Liver (tissue), 3 donors: ENCODE measurements at regions not wholly inside any gene's neighbourhood (a gene's known extent, or its start where the extent isn't known, plus 50 kb on each side); places are given as distances from the start of the nearest gene placed in this dataset.

Experiments
- FOXA1 ChIP-seq: IDR thresholded peaks from 2 replicates; pipeline ENCODE4 v1.6.1; 2016; ENCODE audit warnings: antibody characterized with exemption
- GABPA ChIP-seq, 2 donors: IDR thresholded peaks in 1 of 2; conservative IDR thresholded peaks in 1 of 2; 2 replicates each; pipeline ENCODE4 v1.6.1; 2016; ENCODE audit warnings: antibody characterized with exemption in 2 of 2, mild to moderate bottlenecking in 1 of 2, moderate library complexity in 1 of 2
- HNF4A ChIP-seq, 2 donors: conservative IDR thresholded peaks; 2 replicates each; pipeline ENCODE4 v1.6.1; 2016; ENCODE audit warnings: antibody characterized with exemption in 2 of 2, mild to moderate bottlenecking in 2 of 2
- HNF4G ChIP-seq: IDR thresholded peaks from 2 replicates; pipeline ENCODE4 v1.6.1; 2016; ENCODE audit warnings: antibody characterized with exemption
- JUND ChIP-seq, 2 donors: IDR thresholded peaks; 2 replicates each; pipeline ENCODE4 v1.6.1; 2016; ENCODE audit warnings: antibody characterized with exemption in 2 of 2
- NR2F2 ChIP-seq: IDR thresholded peaks from 2 replicates; pipeline ENCODE4 v1.6.1; 2016; ENCODE audit warnings: antibody characterized with exemption
- RAD21 ChIP-seq, 2 donors: IDR thresholded peaks; 2 replicates each; pipeline ENCODE4 v1.6.1; 2016; ENCODE audit warnings: antibody characterized with exemption in 2 of 2, mild to moderate bottlenecking in 2 of 2
- YY1 ChIP-seq: IDR thresholded peaks from 2 replicates; pipeline ENCODE4 v1.6.1; 2016; ENCODE audit warnings: antibody characterized with exemption, mild to moderate bottlenecking
- TF ChIP-seq, protein P1 (sequence below): fragments of 150-350 bp; IDR thresholded peaks from 2 replicates; pipeline ENCODE4 v1.5.1; 2017; ENCODE audit warnings: improper control_type of control experiment, low read depth, low read length; ENCODE audit not compliant: missing input control
- TF ChIP-seq, protein P2 (sequence below): IDR thresholded peaks from 2 replicates; pipeline ENCODE4 v1.6.1; 2016; ENCODE audit warnings: antibody characterized with exemption, mild to moderate bottlenecking
- TF ChIP-seq, protein P3 (sequence below): IDR thresholded peaks from 2 replicates; pipeline ENCODE4 v1.6.1; 2016; ENCODE audit warnings: antibody characterized with exemption
- TF ChIP-seq, protein P4 (sequence below): IDR thresholded peaks from 2 replicates; pipeline ENCODE4 v1.6.1; 2016; ENCODE audit warnings: antibody characterized with exemption
- TF ChIP-seq, protein P5 (sequence below): IDR thresholded peaks from 2 replicates; pipeline ENCODE4 v1.6.1; 2016; ENCODE audit warnings: antibody characterized with exemption
- donor health status: healthy.
- donor health status: healthy.

DNA sequence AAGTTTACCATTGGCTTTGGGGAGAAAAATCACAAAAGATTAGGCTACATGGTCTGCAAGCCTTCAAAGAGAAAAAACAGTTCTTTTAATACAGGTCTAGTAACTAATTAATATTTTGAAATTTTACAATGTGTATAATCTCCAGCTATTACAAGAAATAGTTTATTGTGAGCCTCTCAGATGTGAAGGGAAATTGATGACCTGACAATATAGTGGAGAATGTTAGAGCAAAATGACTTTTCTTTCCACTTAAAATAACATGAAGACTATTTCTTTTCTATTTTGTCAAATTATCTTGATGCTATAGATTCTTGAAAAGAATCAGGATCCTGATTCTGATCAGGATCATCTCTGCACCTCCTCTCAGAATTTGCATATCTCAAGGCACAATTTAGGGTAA is 362.3 kb downstream of the PMP22 start:
- TF ChIP-seq JUND (IDR thresholded peaks at IDR 0.05) = no peak
- TF ChIP-seq, protein P1, sequence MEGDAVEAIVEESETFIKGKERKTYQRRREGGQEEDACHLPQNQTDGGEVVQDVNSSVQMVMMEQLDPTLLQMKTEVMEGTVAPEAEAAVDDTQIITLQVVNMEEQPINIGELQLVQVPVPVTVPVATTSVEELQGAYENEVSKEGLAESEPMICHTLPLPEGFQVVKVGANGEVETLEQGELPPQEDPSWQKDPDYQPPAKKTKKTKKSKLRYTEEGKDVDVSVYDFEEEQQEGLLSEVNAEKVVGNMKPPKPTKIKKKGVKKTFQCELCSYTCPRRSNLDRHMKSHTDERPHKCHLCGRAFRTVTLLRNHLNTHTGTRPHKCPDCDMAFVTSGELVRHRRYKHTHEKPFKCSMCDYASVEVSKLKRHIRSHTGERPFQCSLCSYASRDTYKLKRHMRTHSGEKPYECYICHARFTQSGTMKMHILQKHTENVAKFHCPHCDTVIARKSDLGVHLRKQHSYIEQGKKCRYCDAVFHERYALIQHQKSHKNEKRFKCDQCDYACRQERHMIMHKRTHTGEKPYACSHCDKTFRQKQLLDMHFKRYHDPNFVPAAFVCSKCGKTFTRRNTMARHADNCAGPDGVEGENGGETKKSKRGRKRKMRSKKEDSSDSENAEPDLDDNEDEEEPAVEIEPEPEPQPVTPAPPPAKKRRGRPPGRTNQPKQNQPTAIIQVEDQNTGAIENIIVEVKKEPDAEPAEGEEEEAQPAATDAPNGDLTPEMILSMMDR = no peak
- TF ChIP-seq, protein P2, sequence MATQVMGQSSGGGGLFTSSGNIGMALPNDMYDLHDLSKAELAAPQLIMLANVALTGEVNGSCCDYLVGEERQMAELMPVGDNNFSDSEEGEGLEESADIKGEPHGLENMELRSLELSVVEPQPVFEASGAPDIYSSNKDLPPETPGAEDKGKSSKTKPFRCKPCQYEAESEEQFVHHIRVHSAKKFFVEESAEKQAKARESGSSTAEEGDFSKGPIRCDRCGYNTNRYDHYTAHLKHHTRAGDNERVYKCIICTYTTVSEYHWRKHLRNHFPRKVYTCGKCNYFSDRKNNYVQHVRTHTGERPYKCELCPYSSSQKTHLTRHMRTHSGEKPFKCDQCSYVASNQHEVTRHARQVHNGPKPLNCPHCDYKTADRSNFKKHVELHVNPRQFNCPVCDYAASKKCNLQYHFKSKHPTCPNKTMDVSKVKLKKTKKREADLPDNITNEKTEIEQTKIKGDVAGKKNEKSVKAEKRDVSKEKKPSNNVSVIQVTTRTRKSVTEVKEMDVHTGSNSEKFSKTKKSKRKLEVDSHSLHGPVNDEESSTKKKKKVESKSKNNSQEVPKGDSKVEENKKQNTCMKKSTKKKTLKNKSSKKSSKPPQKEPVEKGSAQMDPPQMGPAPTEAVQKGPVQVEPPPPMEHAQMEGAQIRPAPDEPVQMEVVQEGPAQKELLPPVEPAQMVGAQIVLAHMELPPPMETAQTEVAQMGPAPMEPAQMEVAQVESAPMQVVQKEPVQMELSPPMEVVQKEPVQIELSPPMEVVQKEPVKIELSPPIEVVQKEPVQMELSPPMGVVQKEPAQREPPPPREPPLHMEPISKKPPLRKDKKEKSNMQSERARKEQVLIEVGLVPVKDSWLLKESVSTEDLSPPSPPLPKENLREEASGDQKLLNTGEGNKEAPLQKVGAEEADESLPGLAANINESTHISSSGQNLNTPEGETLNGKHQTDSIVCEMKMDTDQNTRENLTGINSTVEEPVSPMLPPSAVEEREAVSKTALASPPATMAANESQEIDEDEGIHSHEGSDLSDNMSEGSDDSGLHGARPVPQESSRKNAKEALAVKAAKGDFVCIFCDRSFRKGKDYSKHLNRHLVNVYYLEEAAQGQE = no peak
- TF ChIP-seq, protein P3, sequence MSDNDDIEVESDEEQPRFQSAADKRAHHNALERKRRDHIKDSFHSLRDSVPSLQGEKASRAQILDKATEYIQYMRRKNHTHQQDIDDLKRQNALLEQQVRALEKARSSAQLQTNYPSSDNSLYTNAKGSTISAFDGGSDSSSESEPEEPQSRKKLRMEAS = no peak
- TF ChIP-seq YY1 = no peak
- TF ChIP-seq RAD21 (IDR thresholded peaks at IDR 0.05) = no peak
- TF ChIP-seq NR2F2 = no peak
- TF ChIP-seq GABPA (IDR thresholded peaks at IDR 0.05 in 1 of 2, conservative IDR thresholded peaks at IDR 0.05 in 1 of 2) = no peak
- TF ChIP-seq, protein P4, sequence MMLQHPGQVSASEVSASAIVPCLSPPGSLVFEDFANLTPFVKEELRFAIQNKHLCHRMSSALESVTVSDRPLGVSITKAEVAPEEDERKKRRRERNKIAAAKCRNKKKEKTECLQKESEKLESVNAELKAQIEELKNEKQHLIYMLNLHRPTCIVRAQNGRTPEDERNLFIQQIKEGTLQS = no peak
- no peak for TF ChIP-seq FOXA1
- no peak for TF ChIP-seq HNF4A (conservative IDR thresholded peaks at IDR 0.05)
- TF ChIP-seq HNF4G = no peak
- TF ChIP-seq, protein P5, sequence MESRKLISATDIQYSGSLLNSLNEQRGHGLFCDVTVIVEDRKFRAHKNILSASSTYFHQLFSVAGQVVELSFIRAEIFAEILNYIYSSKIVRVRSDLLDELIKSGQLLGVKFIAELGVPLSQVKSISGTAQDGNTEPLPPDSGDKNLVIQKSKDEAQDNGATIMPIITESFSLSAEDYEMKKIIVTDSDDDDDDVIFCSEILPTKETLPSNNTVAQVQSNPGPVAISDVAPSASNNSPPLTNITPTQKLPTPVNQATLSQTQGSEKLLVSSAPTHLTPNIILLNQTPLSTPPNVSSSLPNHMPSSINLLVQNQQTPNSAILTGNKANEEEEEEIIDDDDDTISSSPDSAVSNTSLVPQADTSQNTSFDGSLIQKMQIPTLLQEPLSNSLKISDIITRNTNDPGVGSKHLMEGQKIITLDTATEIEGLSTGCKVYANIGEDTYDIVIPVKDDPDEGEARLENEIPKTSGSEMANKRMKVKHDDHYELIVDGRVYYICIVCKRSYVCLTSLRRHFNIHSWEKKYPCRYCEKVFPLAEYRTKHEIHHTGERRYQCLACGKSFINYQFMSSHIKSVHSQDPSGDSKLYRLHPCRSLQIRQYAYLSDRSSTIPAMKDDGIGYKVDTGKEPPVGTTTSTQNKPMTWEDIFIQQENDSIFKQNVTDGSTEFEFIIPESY = no peak
